HepG2 (cell line): ENCODE measurements at regions not wholly inside any gene's neighbourhood (a gene's known extent, or its start where the extent isn't known, plus 50 kb on each side); places are given as distances from the start of the nearest gene placed in this dataset.

Source experiments
- ATAC-seq: fragments of 200-7000 bp; cut with Tn5 transposase; 3 replicates; pipeline ENCODE4 v1.9.1; 2020; ENCODE audit warnings: mild to moderate bottlenecking, moderate library complexity
- BruUV-seq: library from RNA; stranded (reverse); fragments of 400-500 nt; replicated peaks from 2 replicates; lab custom pipeline; 2021; lab: Mats Ljungman, UMichigan
- CTCF ChIA-PET: fragments of 300-600 bp; formaldehyde crosslinking; extraction: SDS; loops from one replicate; lab custom pipeline; 2021; ENCODE audit warnings: low total read pairs, inconsistent platforms, low intra/inter-chr PET ratio; lab: Yijun Ruan, JAX
- POLR2A ChIA-PET: fragments of 350-600 bp; sonication (Branson Sonifier 250); formaldehyde crosslinking; loops from one replicate; lab custom pipeline; 2020; ENCODE audit warnings: antibody characterized with exemption, inconsistent platforms; lab: Yijun Ruan, JAX
- DNase-seq: peaks from one replicate; pipeline ENCODE4 v3.0.0-alpha.2; 2015; ENCODE audit warnings: low spot score
- FAIRE-seq: peaks from 3 replicates; lab custom pipeline; 2011; peaks lifted over from hg19 to GRCh38; lab: Jason Lieb, UNC
- H2AFZ ChIP-seq: one replicate; pipeline ENCODE4 v1.6.1; 2011; ENCODE audit warnings: low read length, inconsistent platforms
- H3K27ac ChIP-seq: fragments of 300-600 bp; 3 replicates; pipeline ENCODE4 v1.8.0; 2011; ENCODE audit warnings: mixed run types, mild to moderate bottlenecking, mixed read lengths, low read length, inconsistent platforms; ENCODE audit not compliant: insufficient read depth; ENCODE audit errors: extremely low read length
- H3K27me3 ChIP-seq, 2 experiments: fragments of 200-600 bp in 1 of 2; 2 replicates in 1 of 2; 3 replicates in 1 of 2; pipeline versions ENCODE4 v1.6.0 to v1.8.0; 2011; ENCODE audit warnings: low read length in 2 of 2, mild to moderate bottlenecking in 2 of 2, moderate library complexity in 2 of 2, inconsistent platforms in 1 of 2; ENCODE audit not compliant: insufficient read depth in 2 of 2, control insufficient read depth in 1 of 2
- H3K36me3 ChIP-seq, 2 experiments: fragments of 200-600 bp in 1 of 2; replicated peaks in 1 of 2; 2 replicates in 1 of 2; 3 replicates in 1 of 2; pipeline versions ENCODE4 v1.5.1 to v1.8.0; 2011; ENCODE audit warnings: low read length in 2 of 2, inconsistent platforms in 1 of 2; ENCODE audit not compliant: insufficient read depth in 2 of 2, control insufficient read depth in 1 of 2
- H3K4me1 ChIP-seq: 2 replicates; pipeline ENCODE4 v1.5.1; 2012; ENCODE audit warnings: low read length, inconsistent platforms; ENCODE audit not compliant: insufficient read depth
- H3K4me2 ChIP-seq: 2 replicates; pipeline ENCODE4 v1.6.0; 2011; ENCODE audit warnings: low read depth, low read length, inconsistent platforms
- H3K4me3 ChIP-seq, 3 experiments: fragments of 200-600 bp in 1 of 3; sonication (generic), shearing (Covaris generic) in 1 of 3; replicated peaks in 1 of 3; 2 replicates each; pipeline ENCODE4 v1.5.1; 2011 to 2016; ENCODE audit warnings: low read length in 3 of 3, inconsistent platforms in 2 of 3, low read depth in 2 of 3, mild to moderate bottlenecking in 2 of 3, control low read depth in 1 of 3, mixed read lengths in 1 of 3; ENCODE audit not compliant: insufficient read depth in 1 of 3
- H3K79me2 ChIP-seq: one replicate; pipeline ENCODE4 v1.6.1; 2011; ENCODE audit warnings: low read length, inconsistent platforms; ENCODE audit not compliant: insufficient read depth
- H3K9ac ChIP-seq: 2 replicates; pipeline ENCODE4 v1.6.0; 2011; ENCODE audit warnings: mild to moderate bottlenecking, low read depth, low read length, inconsistent platforms; ENCODE audit not compliant: insufficient read depth
- H3K9me3 ChIP-seq: 2 replicates; pipeline ENCODE4 v1.5.1; 2012; ENCODE audit warnings: mild to moderate bottlenecking, low read length
- H4K20me1 ChIP-seq: 2 replicates; pipeline ENCODE4 v1.6.0; 2011; ENCODE audit warnings: inconsistent platforms, mild to moderate bottlenecking, low read length, moderate library complexity; ENCODE audit not compliant: insufficient read depth
- GABPB1 ChIP-seq: IDR thresholded peaks from 2 replicates; pipeline ENCODE4 v1.6.1; 2016; ENCODE audit warnings: mild to moderate bottlenecking, missing genetic modification reagents, moderate library complexity, missing compliant biosample characterization
- KDM6A ChIP-seq: IDR thresholded peaks from 2 replicates; pipeline ENCODE4 v1.6.1; 2016; ENCODE audit warnings: low read depth
- MIER2 ChIP-seq: IDR thresholded peaks from 2 replicates; pipeline ENCODE4 v1.6.1; 2016; ENCODE audit warnings: missing biosample characterization, missing genetic modification reagents
- POLR2A ChIP-seq, 2 experiments: IDR thresholded peaks; 2 replicates each; pipeline ENCODE4 v1.6.1; 2011; ENCODE audit warnings: low read depth in 2 of 2, low read length in 2 of 2, mild to moderate bottlenecking in 1 of 2, moderate library complexity in 1 of 2; ENCODE audit not compliant: insufficient read depth in 1 of 2
- SP5 ChIP-seq: IDR thresholded peaks from 2 replicates; pipeline ENCODE4 v1.6.1; 2016; ENCODE audit warnings: low read depth, borderline replicate concordance
- SRF ChIP-seq: IDR thresholded peaks from 2 replicates; pipeline ENCODE4 v1.6.1; 2011; ENCODE audit warnings: mild to moderate bottlenecking, low read depth, low read length, moderate library complexity
- XRCC5 ChIP-seq: fragments of 200-400 bp; formaldehyde crosslinking; optimal IDR thresholded peaks from 2 replicates; pipeline ENCODE3; 2017; ENCODE audit warnings: mild to moderate bottlenecking, low read length
- ZNF547 ChIP-seq: sonication (generic); formaldehyde crosslinking; IDR thresholded peaks from 2 replicates; pipeline ENCODE4 v1.5.1; 2020; ENCODE audit warnings: mild to moderate bottlenecking, missing genetic modification reagents
- ZNF614 ChIP-seq: IDR thresholded peaks from 2 replicates; pipeline ENCODE4 v1.6.1; 2018; ENCODE audit warnings: missing biosample characterization, missing genetic modification reagents, inconsistent platforms, borderline replicate concordance
- WGBS: methylation state at CpG from one replicate; pipeline ENCODE4 v1.1.6; 2017; ENCODE audit warnings: low lambda C conversion rate; 5-methylcytosine and 5-hydroxymethylcytosine counted together
- in situ Hi-C: cut with HindIII; loops from 2 replicates; pipeline ENCODE4 v1.10.0; 2017; ENCODE audit warnings: low pct_unique_long_range_greater_than_20kb; ENCODE audit not compliant: extremely low pct_ligation_motif_present
- intact Hi-C: fragments of 100-400 bp; cut with micrococcal nuclease; formaldehyde crosslinking; loops from one replicate; pipeline ENCODE4 v1.10.0; 2022; ENCODE audit not compliant: unreplicated experiment

DNA sequence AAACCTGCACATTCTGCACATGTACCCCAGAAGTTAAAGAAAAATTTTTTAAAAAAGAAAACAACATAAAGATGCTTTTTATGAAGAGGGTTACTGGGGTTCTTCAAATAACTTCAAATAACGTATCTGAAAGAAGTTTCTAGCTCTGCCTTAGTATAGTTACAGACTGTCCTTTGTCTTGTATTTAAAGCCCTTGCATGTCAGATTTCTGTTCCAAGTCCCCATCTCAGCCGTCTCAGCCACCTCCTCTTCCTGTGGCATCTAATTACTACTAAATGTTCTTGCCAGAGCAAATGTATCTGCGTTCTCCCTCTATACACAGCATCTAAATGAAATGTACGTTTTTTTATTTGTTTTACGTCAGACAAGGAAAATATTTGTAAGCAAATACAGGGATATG, 89.4 kb upstream of the AKR1E2 start:
- DNase-seq (no peak), ATAC-seq (no peak)
- Histone ChIP-seq H4K20me1 (no peaks in the 10 kb centered on the region; the same call in 1 of the 2 replicates), H3K27ac (no peak overlapping the region), H3K79me2 (no peaks in the 10 kb centered on the region), H3K27me3 (no peaks in the 10 kb centered on the region; a peak in 1 of 5 replicates)
- POLR2A ChIA-PET, result no interaction called here
- TF ChIP-seq ZNF547 (CRISPR knock-in tag), result no peak
- TF ChIP-seq, all 625 proteins: peak for 0
- in situ Hi-C loops, result no loop called here
- H3K4me2 ChIP-seq, result no peak overlapping the region
- no peaks in the 10 kb centered on the region for H3K9me3 ChIP-seq
- no peaks in the 10 kb centered on the region for H3K36me3 ChIP-seq
- BruUV-seq, result no TSS peak
- intact Hi-C loops, result loop anchor here (5.0 kb wide), 1 partner anchor 864 kb away; no protein-coding TSS in a partner anchor
- H2AFZ ChIP-seq, result no peak overlapping the region
- no peak overlapping the region for H3K4me3 ChIP-seq
- CTCF ChIA-PET, result no interaction called here
- 2% methylated on average over 5 of the region's 5 CpGs for WGBS
- no peak for FAIRE-seq
- H3K4me1 ChIP-seq, result peaks cover 10% of the 10 kb centered on the region; the same call in 1 of the 2 replicates
- no peak overlapping the region for H3K9ac ChIP-seq

DNA sequence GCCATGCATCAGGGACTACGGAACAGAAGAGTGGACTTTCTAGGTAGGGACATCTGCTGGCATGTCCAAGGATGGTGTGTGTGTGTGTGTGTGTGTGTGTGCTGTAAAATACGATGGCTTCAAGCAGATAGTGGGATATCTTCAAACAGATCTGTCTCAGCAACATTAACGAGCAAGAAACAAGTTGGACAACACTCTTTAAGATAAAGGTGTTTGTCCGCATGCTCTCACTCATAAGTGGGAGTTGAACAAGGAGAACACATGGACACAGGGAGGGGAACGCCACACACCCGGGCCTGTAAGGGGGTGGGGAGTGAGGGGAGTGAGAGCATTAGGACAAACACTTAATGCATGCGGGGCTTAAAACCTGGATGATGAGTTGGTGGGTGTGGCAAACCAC, 89.8 kb upstream of the AKR1E2 start:
- CTCF ChIA-PET, result no interaction called here
- Histone ChIP-seq H3K36me3 (no peaks in the 10 kb centered on the region), H3K9me3 (no peaks in the 10 kb centered on the region)
- WGBS, result 22% methylated on average over 7 of the region's 7 CpGs
- TF ChIP-seq MIER2 (CRISPR knock-in tag), result no peak
- no peak for TF ChIP-seq POLR2A (IDR thresholded peaks at IDR 0.05; ENCODE audit: insufficient read depth in 1 of 2, low read depth in 2 of 2, low read length in 2 of 2)
- TF ChIP-seq KDM6A (CRISPR knock-in tag), result no peak
- TF ChIP-seq ZNF614 (CRISPR knock-in tag), result no peak
- no peak for TF ChIP-seq GABPB1
- no peak for TF ChIP-seq XRCC5
- TF ChIP-seq SP5 (CRISPR knock-in tag), result no peak
- TF ChIP-seq SRF, result no peak
- TF ChIP-seq, all 625 proteins: peak for 0
- DNase-seq (no peak), FAIRE-seq (no peak), ATAC-seq (no peak)
- no TSS peak for BruUV-seq
- in situ Hi-C loops (no loop called here), intact Hi-C loops (loop anchor here (5.0 kb wide), 1 partner anchor 864 kb away; no protein-coding TSS in a partner anchor)
- POLR2A ChIA-PET, result no interaction called here
- H3K27ac ChIP-seq, result no peak overlapping the region
- H3K79me2 ChIP-seq, result no peaks in the 10 kb centered on the region
- no peak overlapping the region for H3K9ac ChIP-seq
- H3K4me1 ChIP-seq, result peaks cover 10% of the 10 kb centered on the region; the same call in 1 of the 2 replicates
- no peaks in the 10 kb centered on the region; the same call in 1 of the 2 replicates for H4K20me1 ChIP-seq
- no peak overlapping the region for H2AFZ ChIP-seq
- no peak overlapping the region for H3K4me2 ChIP-seq
- H3K27me3 ChIP-seq, result no peaks in the 10 kb centered on the region; a peak in 1 of 5 replicates
- H3K4me3 ChIP-seq, result no peak overlapping the region
